ENCODE measurements at regions not wholly inside any gene's neighbourhood (a gene's known extent, or its start where the extent isn't known, plus 50 kb on each side); places are given as distances from the start of the nearest gene placed in this dataset.

- TF ChIP-seq ZBTB33 (IDR thresholded peaks at IDR 0.05; ENCODE audit: borderline replicate concordance, low read depth) (no peak), MXI1 (IDR thresholded peaks at IDR 0.05; ENCODE audit: low read depth, low read length) (no peak), MAX (IDR thresholded peaks at IDR 0.05; ENCODE audit: low read depth) (no peak), POLR2AphosphoS5 (IDR thresholded peaks at IDR 0.05; ENCODE audit: low read depth, low read length) (no peak), YY1 (IDR thresholded peaks at IDR 0.05; ENCODE audit: low read depth) (no peak), NFIC (IDR thresholded peaks at IDR 0.05; ENCODE audit: borderline replicate concordance) (no peak), RAD21 (IDR thresholded peaks at IDR 0.05; ENCODE audit: low read length) (no peak)
- TF ChIP-seq, protein P1, sequence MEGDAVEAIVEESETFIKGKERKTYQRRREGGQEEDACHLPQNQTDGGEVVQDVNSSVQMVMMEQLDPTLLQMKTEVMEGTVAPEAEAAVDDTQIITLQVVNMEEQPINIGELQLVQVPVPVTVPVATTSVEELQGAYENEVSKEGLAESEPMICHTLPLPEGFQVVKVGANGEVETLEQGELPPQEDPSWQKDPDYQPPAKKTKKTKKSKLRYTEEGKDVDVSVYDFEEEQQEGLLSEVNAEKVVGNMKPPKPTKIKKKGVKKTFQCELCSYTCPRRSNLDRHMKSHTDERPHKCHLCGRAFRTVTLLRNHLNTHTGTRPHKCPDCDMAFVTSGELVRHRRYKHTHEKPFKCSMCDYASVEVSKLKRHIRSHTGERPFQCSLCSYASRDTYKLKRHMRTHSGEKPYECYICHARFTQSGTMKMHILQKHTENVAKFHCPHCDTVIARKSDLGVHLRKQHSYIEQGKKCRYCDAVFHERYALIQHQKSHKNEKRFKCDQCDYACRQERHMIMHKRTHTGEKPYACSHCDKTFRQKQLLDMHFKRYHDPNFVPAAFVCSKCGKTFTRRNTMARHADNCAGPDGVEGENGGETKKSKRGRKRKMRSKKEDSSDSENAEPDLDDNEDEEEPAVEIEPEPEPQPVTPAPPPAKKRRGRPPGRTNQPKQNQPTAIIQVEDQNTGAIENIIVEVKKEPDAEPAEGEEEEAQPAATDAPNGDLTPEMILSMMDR (IDR thresholded peaks at IDR 0.05), result no peak
Observed at GRCh38 chr15:93837450-93837849, 393.9 kb upstream of the MCTP2 start.

All from SK-N-SH (cell line).